GM10248 (cell line): ENCODE measurements at regions not wholly inside any gene's neighbourhood (a gene's known extent, or its start where the extent isn't known, plus 50 kb on each side); places are given as distances from the start of the nearest gene placed in this dataset.

ENCODE experiments used
- CTCF ChIA-PET: fragments of 300-600 bp; sonication (Branson Sonifier 250); formaldehyde crosslinking; extraction: SDS; loops from one replicate; lab custom pipeline; 2021; ENCODE audit warnings: antibody characterized with exemption; lab: Yijun Ruan, JAX
- POLR2A ChIA-PET: fragments of 350-650 bp; sonication (Branson Sonifier 250); formaldehyde crosslinking; extraction: SDS; loops from one replicate; lab custom pipeline; 2020; ENCODE audit warnings: antibody characterized with exemption; lab: Yijun Ruan, JAX
- DNase-seq: peaks from one replicate; pipeline ENCODE4 v3.0.0; 2012; ENCODE audit errors: extremely low spot score
- TF ChIP-seq, protein P1 (sequence below): IDR thresholded peaks from 2 replicates; pipeline ENCODE4 v1.5.1; 2012; ENCODE audit warnings: mild to moderate bottlenecking, low read depth; ENCODE audit errors: extremely low read depth, missing control alignments, control extremely low read depth

DNA sequence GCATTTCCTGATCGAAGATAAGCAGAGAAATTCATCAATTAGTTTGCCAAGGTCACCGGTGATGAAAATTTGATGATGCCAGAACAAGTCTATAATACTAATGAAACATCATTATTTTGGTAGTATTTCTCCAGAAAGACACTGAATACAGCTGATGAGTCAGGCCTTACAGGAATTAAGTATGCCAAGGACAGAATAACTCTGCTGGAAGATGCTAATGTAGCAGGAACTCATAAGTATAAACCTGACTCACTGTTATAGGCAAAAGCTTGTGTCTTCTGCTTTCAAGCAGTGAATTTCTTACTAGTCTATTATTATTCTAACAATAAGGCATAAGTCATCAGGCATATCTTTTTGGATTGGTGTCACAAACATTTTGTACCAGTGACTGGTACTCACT lies 1825.1 kb upstream of the IGFBP7 start:
- TF ChIP-seq, protein P1, sequence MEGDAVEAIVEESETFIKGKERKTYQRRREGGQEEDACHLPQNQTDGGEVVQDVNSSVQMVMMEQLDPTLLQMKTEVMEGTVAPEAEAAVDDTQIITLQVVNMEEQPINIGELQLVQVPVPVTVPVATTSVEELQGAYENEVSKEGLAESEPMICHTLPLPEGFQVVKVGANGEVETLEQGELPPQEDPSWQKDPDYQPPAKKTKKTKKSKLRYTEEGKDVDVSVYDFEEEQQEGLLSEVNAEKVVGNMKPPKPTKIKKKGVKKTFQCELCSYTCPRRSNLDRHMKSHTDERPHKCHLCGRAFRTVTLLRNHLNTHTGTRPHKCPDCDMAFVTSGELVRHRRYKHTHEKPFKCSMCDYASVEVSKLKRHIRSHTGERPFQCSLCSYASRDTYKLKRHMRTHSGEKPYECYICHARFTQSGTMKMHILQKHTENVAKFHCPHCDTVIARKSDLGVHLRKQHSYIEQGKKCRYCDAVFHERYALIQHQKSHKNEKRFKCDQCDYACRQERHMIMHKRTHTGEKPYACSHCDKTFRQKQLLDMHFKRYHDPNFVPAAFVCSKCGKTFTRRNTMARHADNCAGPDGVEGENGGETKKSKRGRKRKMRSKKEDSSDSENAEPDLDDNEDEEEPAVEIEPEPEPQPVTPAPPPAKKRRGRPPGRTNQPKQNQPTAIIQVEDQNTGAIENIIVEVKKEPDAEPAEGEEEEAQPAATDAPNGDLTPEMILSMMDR = no peak
- CTCF ChIA-PET = no interaction called here
- DNase-seq = no peak
- POLR2A ChIA-PET = no interaction called here

DNA sequence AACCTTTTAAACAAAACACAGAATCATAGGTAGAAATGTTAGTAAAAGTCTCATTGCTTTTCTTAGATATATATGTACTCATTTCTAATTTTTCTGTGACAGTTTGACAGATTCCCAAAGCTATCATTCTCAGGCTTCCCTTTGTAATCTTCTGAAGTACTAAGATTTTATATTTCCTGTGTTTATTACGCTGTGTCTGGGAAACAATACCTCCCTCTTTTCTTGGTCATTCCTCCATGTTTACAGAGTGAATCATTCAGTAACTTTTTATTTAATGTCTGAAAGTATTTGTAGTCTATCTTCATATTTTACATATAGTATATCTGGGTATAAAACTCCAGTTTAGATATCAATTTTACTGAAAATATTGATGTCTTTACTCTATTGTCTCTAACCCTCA lies 1826.3 kb upstream of the IGFBP7 start:
- TF ChIP-seq, protein P1 = no peak
- ChIA-PET CTCF (no interaction called here), POLR2A (no interaction called here)
- no peak for DNase-seq

DNA sequence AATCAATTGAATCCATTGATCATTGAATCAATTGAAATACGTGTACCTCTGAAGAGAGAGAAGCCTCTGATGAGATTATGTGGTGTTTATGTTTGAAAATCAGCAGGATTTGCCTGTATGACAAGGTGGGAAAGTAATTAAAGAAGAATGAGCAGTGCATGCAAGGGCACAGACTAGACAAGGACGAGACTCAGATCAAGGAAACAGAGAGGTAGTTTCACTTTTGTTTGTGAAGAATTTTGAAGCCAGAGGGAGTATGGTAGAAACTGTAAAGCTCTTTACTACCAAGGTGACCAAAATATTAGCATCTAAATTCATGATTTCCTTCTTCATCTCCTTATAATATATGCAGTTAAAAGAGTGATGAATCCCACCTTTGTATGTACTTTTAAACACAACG lies 1830.0 kb upstream of the IGFBP7 start:
- TF ChIP-seq, protein P1 = no peak
- DNase-seq = no peak
- ChIA-PET CTCF (no interaction called here), POLR2A (no interaction called here)

DNA sequence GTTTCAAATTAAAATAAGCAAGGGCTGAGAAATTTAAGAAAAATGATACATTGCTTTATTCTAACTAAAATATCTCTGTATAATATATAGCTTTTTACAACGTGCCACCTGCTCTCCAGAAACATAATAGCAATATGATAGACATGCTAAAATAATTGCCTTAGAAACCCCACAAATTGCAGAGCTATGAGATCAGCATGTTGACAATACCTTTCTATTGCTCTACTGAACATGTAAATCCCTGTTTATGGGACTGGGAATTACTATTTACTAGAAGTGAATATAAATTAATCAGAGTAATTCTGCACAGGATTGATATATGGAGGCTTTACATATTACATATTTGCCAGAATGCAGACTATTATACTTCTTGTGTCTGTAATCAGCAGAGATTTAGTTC lies 1831.1 kb upstream of the IGFBP7 start:
- DNase-seq = no peak
- ChIA-PET CTCF (no interaction called here), POLR2A (no interaction called here)
- TF ChIP-seq, protein P1 = no peak

DNA sequence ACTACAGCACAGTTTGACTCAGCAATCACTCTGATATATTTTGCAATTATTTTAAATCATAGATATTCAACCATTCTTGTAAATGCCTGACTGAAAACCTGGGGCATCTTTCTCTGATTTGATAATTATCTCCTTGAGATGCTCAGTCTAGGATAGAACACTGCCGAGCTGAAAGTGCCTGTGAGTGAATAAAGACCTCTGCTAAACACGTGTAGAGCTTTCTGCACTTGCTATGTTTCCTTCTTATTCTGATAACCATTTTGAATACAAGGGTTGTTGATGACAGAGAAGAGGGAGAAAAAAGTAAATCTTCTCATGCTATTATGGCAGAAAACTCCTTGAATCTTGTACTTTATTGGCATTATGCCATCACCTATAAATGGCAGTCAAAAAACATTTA lies 1843.4 kb upstream of the IGFBP7 start:
- CTCF ChIA-PET = no interaction called here
- TF ChIP-seq, protein P1 = no peak
- no peak for DNase-seq
- POLR2A ChIA-PET = no interaction called here

DNA sequence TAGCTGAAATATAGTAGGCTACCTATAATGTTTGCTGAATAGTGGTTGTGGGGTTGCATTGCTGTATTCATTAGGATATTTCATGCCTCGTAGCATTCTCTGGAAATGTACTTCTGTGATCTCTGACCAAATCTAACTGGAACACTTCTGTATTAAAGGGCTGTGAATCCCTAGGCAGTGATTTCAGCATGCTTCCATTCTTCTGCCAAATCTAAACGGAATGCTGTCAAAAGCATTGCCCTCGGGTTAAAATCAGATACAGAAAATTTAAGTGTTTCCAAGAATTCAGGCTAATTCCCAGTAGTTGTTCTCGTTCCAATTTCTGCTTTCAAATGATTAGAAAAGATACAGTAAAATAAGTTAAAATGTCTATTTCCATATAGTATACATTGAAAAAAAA lies 1847.5 kb upstream of the IGFBP7 start:
- POLR2A ChIA-PET = no interaction called here
- no peak for DNase-seq
- TF ChIP-seq, protein P1 = no peak
- CTCF ChIA-PET = no interaction called here

DNA sequence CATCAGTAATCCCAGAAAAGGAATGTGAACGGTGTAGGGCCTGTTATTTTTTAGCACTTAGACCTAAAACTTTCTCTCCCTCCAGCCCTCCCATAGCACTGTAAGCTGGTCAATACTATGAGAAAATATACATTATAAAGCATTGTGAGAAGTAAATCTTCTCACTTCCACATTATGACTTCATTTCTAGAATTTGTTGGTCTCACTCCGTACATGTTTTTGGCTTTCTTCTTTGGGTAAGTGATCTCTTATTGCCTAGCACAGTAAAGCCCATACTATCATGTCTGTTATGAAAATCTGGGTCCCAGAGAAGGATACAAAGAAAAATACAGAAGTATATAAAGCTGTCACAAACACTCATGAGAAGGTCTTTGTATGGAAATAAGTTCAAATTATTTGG lies 1851.1 kb upstream of the IGFBP7 start:
- TF ChIP-seq, protein P1 = no peak
- CTCF ChIA-PET = interaction anchor here (1.5 kb wide), 1 partner anchor 16 kb away, joined by 3 read pairs; no protein-coding TSS in a partner anchor
- POLR2A ChIA-PET = no interaction called here
- no peak for DNase-seq
